Central memory CD8-positive, alpha-beta T cell (primary cell): ENCODE measurements at regions not wholly inside any gene's neighbourhood (a gene's known extent, or its start where the extent isn't known, plus 50 kb on each side); places are given as distances from the start of the nearest gene placed in this dataset.

ENCODE experiments used
- ATAC-seq: fragments of 150-1000 bp; cut with Tn5 transposase; replicated peaks from 2 replicates; pipeline ENCODE4 v1.10.0; 2022; ENCODE audit warnings: mild to moderate bottlenecking, moderate FRiP score, moderate number of reproducible peaks; ENCODE audit not compliant: poor library complexity, severe bottlenecking; ENCODE audit errors: extremely low read depth
- DNase-seq, 2 donors: peaks; one replicate each; pipeline ENCODE4 v3.0.0; 2021; ENCODE audit warnings: low spot score in 2 of 2
- H3K27ac Mint-ChIP-seq: one replicate; pipeline ENCODE4 v1.8.0; 2022; ENCODE audit warnings: low read depth, mild to moderate bottlenecking, moderate library complexity, mixed read lengths
- H3K27me3 Mint-ChIP-seq: one replicate; pipeline ENCODE4 v1.8.0; 2022; ENCODE audit warnings: mixed read lengths
- H3K36me3 Mint-ChIP-seq: one replicate; pipeline ENCODE4 v1.8.0; 2022; ENCODE audit warnings: mild to moderate bottlenecking, moderate library complexity, mixed read lengths; ENCODE audit not compliant: insufficient read depth
- H3K4me1 Mint-ChIP-seq: one replicate; pipeline ENCODE4 v1.8.0; 2022; ENCODE audit warnings: mixed read lengths
- H3K4me3 Mint-ChIP-seq: one replicate; pipeline ENCODE4 v1.8.0; 2022; ENCODE audit warnings: mild to moderate bottlenecking, moderate library complexity, mixed read lengths
- H3K9me3 Mint-ChIP-seq: one replicate; pipeline ENCODE4 v1.8.0; 2022; ENCODE audit warnings: mixed read lengths

DNA sequence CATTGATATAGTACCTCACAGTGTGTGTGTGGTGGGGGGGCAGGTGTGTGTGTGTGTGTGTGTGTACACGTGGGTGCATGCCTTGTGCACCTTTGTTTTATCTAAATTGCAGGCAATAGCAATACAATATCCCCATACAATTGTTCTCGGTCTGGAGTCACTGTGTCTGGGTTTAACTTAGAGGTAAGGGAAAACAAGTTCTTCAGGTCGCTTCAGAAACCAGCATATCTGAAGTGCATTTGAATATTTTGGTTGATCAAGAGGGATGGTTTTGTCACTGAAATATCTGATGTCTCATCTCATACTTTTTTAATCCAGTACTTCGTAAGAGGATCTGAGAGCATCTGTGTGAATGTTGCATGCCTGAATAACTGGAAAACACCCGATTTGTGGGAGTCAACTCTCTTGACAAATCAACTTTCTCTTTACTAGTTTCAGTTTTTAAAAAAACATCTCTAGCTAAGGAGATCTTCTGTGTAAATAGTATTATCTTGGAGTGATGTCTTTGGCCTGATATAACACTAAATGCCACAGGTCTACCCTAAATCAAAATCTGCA lies 206.8 kb upstream of the NR2F2 start:
- ATAC-seq = no peak
- no peak overlapping the region for H3K27ac Mint-ChIP-seq
- no peaks in the 10 kb centered on the region for H3K9me3 Mint-ChIP-seq
- DNase-seq = no peak
- H3K27me3 Mint-ChIP-seq = peaks cover 28% of the 10 kb centered on the region
- H3K4me3 Mint-ChIP-seq = no peak overlapping the region
- H3K4me1 Mint-ChIP-seq = no peaks in the 10 kb centered on the region
- no peaks in the 10 kb centered on the region for H3K36me3 Mint-ChIP-seq

- Mint-ChIP-seq H3K4me1 (no peaks in the 10 kb centered on the region), H3K4me3 (no peak overlapping the region), H3K27ac (no peak overlapping the region), H3K9me3 (no peaks in the 10 kb centered on the region), H3K27me3 (peaks cover 28% of the 10 kb centered on the region), H3K36me3 (no peaks in the 10 kb centered on the region)
- DNase-seq (no peak), ATAC-seq (no peak)
Observed at GRCh38 chr15:96124436-96124835, 206.1 kb upstream of the NR2F2 start.

DNA sequence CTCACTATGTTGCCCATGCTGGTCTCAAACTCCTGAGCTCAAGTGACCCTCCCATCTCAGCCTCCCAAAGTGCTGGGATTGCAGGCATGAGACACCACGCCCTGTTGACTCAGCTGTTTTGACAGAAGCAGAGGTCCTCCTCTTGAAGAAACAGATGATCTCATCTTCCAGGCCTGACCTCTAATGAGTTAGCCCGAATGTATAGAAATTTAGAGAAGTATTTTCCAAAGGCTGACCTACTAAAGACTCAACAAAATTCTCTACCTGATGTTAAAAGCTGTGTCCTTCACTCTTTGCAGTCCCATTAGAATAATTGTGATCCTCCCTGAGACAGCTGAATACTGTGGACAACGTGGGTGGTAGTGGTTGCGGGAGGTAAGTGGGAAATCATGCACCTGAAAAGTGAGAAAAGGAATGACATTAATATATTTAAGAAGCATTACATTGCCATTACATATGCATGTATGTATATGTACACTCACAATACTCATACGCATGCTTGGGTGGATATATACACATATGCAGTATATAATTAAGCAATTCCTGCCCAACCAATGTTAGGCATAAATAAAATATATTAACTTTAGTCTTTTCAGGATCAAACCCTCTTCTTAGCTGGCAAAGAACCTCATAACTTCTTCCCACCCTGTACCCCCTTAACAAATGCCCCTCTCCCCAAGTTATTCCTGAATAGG lies 204.6 kb upstream of the NR2F2 start:
- ATAC-seq (no peak), DNase-seq (no peak)
- Mint-ChIP-seq H3K27me3 (peaks cover 28% of the 10 kb centered on the region), H3K4me1 (no peaks in the 10 kb centered on the region), H3K36me3 (no peaks in the 10 kb centered on the region), H3K9me3 (no peaks in the 10 kb centered on the region), H3K4me3 (no peak overlapping the region), H3K27ac (no peak overlapping the region)

- Mint-ChIP-seq H3K4me1 (no peaks in the 10 kb centered on the region), H3K4me3 (no peak overlapping the region), H3K9me3 (no peaks in the 10 kb centered on the region), H3K27ac (no peak overlapping the region), H3K36me3 (no peaks in the 10 kb centered on the region), H3K27me3 (peaks cover 28% of the 10 kb centered on the region)
- ATAC-seq = no peak
- DNase-seq = no peak
Observed at GRCh38 chr15:96126859-96127258, 203.6 kb upstream of the NR2F2 start.

- H3K4me1 Mint-ChIP-seq = no peaks in the 10 kb centered on the region
- no peak overlapping the region for H3K27ac Mint-ChIP-seq
- no peaks in the 10 kb centered on the region for H3K9me3 Mint-ChIP-seq
- no peak overlapping the region for H3K4me3 Mint-ChIP-seq
- peaks cover 19% of the 10 kb centered on the region for H3K27me3 Mint-ChIP-seq
- no peak for DNase-seq
- no peaks in the 10 kb centered on the region for H3K36me3 Mint-ChIP-seq
- ATAC-seq = no peak
Observed at GRCh38 chr15:96130734-96131133, 199.8 kb upstream of the NR2F2 start.

DNA sequence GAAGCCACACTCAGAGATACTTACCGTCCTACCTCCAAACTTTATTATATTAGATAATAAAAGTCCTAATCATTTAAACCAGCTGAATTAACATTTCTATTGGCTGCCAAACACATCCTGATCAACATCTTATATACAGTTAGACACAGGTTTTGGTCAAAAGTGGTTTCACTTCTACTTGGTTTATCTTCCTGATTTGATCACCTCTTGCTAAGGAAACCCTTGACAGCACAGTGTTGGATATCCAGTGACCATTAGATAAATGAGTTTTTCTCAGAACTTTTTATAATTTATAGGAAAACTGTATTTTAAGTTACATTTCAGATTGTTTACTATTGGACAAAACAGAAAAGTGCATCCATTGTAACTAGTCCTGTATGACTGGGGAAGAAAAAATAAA lies 198.4 kb upstream of the NR2F2 start:
- Mint-ChIP-seq H3K27ac (no peak overlapping the region), H3K9me3 (no peaks in the 10 kb centered on the region), H3K4me1 (no peaks in the 10 kb centered on the region), H3K27me3 (peaks cover 10% of the 10 kb centered on the region), H3K36me3 (no peaks in the 10 kb centered on the region), H3K4me3 (no peak overlapping the region)
- no peak for DNase-seq
- no peak for ATAC-seq

DNA sequence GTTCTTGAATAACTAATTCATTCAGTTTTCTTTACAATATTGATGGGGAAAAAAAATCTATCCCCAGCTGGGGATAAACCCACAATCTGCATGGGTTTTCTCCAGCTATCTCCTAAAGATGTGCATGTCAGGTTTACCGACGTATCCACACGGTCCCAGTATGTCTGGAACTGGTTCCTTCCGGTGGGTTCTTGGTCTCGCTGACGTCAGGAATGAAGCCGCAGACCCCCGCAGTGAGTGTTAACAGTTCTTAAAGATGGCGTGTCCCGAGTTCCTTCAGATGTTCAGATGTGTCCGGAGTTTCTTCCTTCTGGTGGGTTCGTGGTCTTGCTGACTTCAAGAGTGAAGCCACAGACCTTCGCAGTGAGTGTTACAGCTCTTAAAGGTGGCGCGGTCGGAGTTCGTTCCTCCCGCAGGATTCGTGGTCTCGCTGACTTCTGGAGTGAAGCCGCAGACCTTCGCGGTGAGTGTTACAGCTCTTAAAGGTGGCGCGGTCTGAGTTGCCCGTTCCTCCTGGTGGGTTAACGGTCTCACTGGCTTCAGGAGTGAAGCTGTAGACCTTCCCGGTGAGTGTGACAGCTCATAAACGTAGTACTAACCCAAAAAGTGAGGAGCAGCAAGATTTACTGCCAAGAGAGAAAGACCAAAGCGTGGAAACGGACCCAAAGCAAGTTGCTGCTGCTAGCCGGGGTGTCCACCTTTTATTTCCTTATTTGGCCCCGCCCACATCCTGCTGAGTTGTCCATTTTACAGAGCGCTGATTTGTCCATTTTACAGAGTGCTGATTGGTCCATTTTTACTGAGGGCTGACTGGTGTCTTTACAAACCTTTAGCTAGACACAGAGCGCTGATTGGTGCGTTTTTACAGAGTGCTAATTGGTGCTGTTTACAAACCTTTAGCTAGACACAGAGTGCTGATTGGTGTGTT lies 195.1 kb upstream of the NR2F2 start:
- Mint-ChIP-seq H3K4me3 (no peak overlapping the region), H3K27me3 (peaks cover 6% of the 10 kb centered on the region), H3K4me1 (no peaks in the 10 kb centered on the region), H3K36me3 (no peaks in the 10 kb centered on the region), H3K9me3 (no peaks in the 10 kb centered on the region), H3K27ac (no peak overlapping the region)
- DNase-seq (no peak), ATAC-seq (no peak)

- H3K4me1 Mint-ChIP-seq = no peaks in the 10 kb centered on the region
- no peak overlapping the region for H3K4me3 Mint-ChIP-seq
- H3K36me3 Mint-ChIP-seq = no peaks in the 10 kb centered on the region
- no peak overlapping the region for H3K27ac Mint-ChIP-seq
- ATAC-seq = no peak
- no peak for DNase-seq
- peaks cover 9% of the 10 kb centered on the region for H3K9me3 Mint-ChIP-seq
- peaks cover 20% of the 10 kb centered on the region for H3K27me3 Mint-ChIP-seq
Observed at GRCh38 chr15:96138985-96139384, 191.5 kb upstream of the NR2F2 start.

- Mint-ChIP-seq H3K4me1 (no peaks in the 10 kb centered on the region), H3K27me3 (peaks cover 28% of the 10 kb centered on the region), H3K36me3 (no peaks in the 10 kb centered on the region), H3K27ac (no peak overlapping the region), H3K9me3 (peaks cover 9% of the 10 kb centered on the region), H3K4me3 (no peak overlapping the region)
- ATAC-seq = no peak
- no peak for DNase-seq
Observed at GRCh38 chr15:96142498-96142897, 188.0 kb upstream of the NR2F2 start.

- Mint-ChIP-seq H3K4me3 (no peak overlapping the region), H3K36me3 (no peaks in the 10 kb centered on the region), H3K27me3 (peaks cover 37% of the 10 kb centered on the region), H3K4me1 (no peaks in the 10 kb centered on the region), H3K27ac (no peak overlapping the region), H3K9me3 (peaks cover 9% of the 10 kb centered on the region)
- no peak for DNase-seq
- ATAC-seq = no peak
Observed at GRCh38 chr15:96144734-96145133, 185.8 kb upstream of the NR2F2 start.

GRCh38 chr15:96146726-96147125 lies 183.8 kb upstream of the NR2F2 start:
- H3K27ac Mint-ChIP-seq = no peak overlapping the region
- H3K4me1 Mint-ChIP-seq = no peaks in the 10 kb centered on the region
- ATAC-seq (no peak), DNase-seq (no peak)
- H3K36me3 Mint-ChIP-seq = no peaks in the 10 kb centered on the region
- H3K4me3 Mint-ChIP-seq = no peak overlapping the region
- peaks cover 25% of the 10 kb centered on the region for H3K27me3 Mint-ChIP-seq
- H3K9me3 Mint-ChIP-seq = no peaks in the 10 kb centered on the region

GRCh38 chr15:96147267-96147666 lies 183.2 kb upstream of the NR2F2 start:
- Mint-ChIP-seq H3K4me3 (no peak overlapping the region), H3K36me3 (no peaks in the 10 kb centered on the region), H3K27me3 (peaks cover 24% of the 10 kb centered on the region), H3K27ac (no peak overlapping the region), H3K4me1 (no peaks in the 10 kb centered on the region), H3K9me3 (no peaks in the 10 kb centered on the region)
- ATAC-seq = no peak
- DNase-seq = no peak

- no peaks in the 10 kb centered on the region for H3K36me3 Mint-ChIP-seq
- H3K27me3 Mint-ChIP-seq = peaks cover 24% of the 10 kb centered on the region
- no peaks in the 10 kb centered on the region for H3K9me3 Mint-ChIP-seq
- no peak for ATAC-seq
- H3K4me1 Mint-ChIP-seq = no peaks in the 10 kb centered on the region
- no peak overlapping the region for H3K27ac Mint-ChIP-seq
- no peak overlapping the region for H3K4me3 Mint-ChIP-seq
- DNase-seq = no peak
Observed at GRCh38 chr15:96150254-96150653, 180.2 kb upstream of the NR2F2 start.
